GM18511 (cell line): ENCODE measurements at regions not wholly inside any gene's neighbourhood (a gene's known extent, or its start where the extent isn't known, plus 50 kb on each side); places are given as distances from the start of the nearest gene placed in this dataset.
"Not testable (repeated sequence)": the region's sequence is repeated elsewhere in the genome, so short reads cannot be mapped to it uniquely, and the experiment has no call there.

Source experiments
- ATAC-seq: cut with Tn5 transposase; IDR thresholded peaks from one replicate; pipeline ENCODE4 v1.9.1; 2021; ENCODE audit warnings: mild to moderate bottlenecking, moderate library complexity; ENCODE audit not compliant: unreplicated experiment

DNA sequence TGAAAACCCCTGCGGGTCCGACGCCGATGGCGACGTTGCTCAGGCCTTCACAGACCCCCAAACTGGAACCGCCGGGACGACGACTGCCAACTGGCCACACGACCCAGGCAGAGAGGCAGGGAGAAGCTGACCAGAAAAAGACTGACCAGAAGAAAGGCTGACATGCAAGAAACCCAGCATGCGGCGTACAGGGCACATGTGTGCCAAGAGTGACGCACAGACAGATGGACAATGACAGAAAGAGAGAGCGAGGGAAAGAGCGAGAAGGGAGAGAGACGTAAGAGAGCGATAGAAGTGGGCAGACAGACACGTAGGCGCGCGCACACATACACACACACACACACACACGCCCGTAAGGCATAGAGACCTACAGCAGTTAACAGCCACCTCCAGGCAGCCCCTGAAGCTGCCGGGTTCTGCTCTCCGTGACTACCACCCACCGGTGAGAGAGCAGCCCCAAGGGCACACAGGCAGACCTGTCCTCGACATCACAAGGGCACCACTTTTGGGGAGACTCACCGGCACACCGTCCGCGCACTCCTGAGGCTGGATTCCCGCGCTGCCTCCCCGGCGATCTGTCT is 67.2 kb upstream of the ZNF527 start:
- no peak for ATAC-seq

DNA sequence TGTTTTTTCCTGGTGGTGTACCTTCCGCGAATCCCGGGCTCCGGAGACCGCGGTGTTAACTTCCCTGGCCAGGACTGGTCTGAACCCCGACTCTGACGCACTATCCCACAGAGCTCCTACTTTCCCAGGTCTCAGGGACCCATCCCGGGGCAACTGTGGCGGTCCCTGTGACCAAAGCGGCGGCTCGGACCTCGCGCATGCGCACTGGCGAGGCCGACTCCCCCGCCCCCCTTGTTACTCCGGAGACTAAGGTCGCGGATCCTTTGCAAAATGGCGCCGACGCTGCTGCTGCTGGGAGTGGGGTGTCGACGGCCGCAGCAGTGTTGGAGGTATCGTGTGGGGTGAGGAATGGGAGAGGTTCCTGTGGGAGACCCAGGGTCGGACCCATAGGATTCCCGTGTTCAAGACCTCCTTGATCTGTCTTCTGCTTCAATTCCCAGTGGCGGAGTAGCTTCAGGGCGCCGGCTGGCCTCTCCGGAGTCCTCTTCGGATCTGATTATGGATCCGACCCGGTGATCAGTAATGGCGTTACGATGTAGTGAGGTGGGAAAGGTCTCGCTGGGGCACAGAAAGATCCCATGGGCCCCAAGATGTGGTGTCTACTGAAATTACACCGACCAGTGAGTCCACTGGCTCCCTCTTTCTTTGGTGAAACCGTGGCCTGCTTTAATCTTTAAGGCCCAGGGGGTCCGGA is 66.6 kb upstream of the ZNF527 start:
- no peak for ATAC-seq

GRCh38 chr19:37304884-37305255 is 66.0 kb upstream of the ZNF527 start:
- no peak for ATAC-seq

DNA sequence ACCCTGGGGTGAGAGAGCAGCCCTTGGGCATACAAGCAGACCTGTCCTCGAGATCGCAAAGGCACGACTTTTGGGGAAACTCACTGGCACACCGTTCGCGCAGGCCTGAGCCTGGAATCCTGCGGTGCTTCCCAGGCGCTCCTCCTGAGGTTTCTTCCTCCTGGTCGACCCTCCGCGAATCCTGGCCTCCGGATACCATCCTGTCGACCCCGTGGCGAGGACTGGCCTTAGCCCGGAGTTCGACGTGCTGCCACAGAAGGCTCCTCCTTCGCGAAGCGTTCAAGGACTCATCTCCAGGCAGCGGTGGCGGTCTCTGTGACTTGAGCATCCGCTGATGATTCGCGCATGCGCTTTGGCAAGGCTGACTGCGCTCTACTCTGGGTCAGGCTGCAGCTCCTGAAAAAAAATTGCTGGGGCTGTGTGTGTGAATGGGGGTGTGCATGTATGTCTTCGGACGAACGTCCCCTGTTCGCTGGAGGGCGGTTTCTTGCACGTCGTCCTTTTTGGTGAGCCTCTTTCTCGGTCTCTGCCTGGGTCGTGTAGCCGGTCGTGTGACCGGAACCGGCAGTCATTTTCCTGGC is 64.4 kb upstream of the ZNF527 start:
- ATAC-seq, result no peak

- ATAC-seq, result no peak
These were observed 60.9 kb upstream of the ZNF527 start for GRCh38 chr19:37309834-37310575.

GRCh38 chr19:37312531-37313334 is 58.2 kb upstream of the ZNF527 start:
- not testable (repeated sequence) for ATAC-seq

GRCh38 chr19:37313335-37313627 is 57.6 kb upstream of the ZNF527 start:
- no peak for ATAC-seq

DNA sequence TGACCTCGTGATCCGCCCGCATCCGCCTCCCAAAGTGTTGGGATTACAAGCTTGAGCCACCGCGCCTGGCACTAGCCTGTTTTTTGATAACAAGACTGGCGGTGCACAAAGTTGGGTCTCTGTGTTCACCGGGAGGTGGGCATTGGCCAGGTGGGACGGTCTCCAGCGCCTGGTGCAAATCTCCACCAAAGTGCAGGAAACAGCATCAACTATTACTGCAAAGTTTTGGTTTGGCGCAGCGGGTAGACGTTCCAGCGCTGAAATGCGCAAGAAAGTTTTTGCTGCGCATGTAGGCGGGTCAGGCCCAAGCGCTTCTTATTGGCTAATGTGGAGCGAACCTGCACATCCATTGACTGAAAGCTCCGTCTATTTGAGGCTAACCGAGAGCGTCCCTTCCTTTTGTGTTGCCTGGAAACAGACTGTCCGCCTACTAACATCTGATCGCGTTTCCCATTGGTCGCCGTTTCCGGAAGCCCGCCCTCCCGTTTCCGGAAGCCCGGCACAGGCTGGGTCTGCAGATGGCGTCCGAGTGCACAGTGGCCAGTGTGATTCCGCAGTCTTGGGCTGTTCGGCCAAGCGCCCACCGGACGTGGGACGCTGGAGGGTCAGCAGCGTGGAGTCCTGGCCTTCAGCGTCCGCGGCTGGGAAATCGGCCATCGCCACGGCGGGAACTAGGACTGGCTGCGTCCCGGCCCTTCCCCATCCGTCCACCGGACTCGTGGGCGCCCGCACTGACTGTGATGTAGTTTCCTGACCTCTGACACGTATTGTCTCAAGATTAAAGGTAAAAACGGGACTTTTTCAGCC is 53.3 kb upstream of the ZNF527 start:
- peak; percentile 98 for ATAC-seq

- not testable (repeated sequence) for ATAC-seq
These were observed 49.9 kb upstream of the ZNF527 start for GRCh38 chr19:37320988-37321387.
